ENCODE measurements at regions not wholly inside any gene's neighbourhood (a gene's known extent, or its start where the extent isn't known, plus 50 kb on each side); places are given as distances from the start of the nearest gene placed in this dataset.

- H3K23ac ChIP-seq (ENCODE audit: insufficient read length, low read depth, low read length): no peak overlapping the region
- H3K4me1 ChIP-seq (ENCODE audit: insufficient read depth, low read length): no peaks in the 10 kb centered on the region
- WGBS (ENCODE audit: extremely low coverage, insufficient read length, low lambda C conversion rate): no CpG with 5 or more reads among the region's 3 CpGs
- no peaks in the 10 kb centered on the region for H3K4me1 Mint-ChIP-seq
- H3K27me3 Mint-ChIP-seq (ENCODE audit: low read depth): peaks cover 4% of the 10 kb centered on the region
- no peaks in the 10 kb centered on the region for H3K9me3 ChIP-seq (ENCODE audit: control insufficient read depth, low read depth, low read length)
- H3K4ac ChIP-seq (ENCODE audit: low read depth, low read length): no peak overlapping the region
- no peak overlapping the region for H3K14ac ChIP-seq (ENCODE audit: insufficient read depth, low read length)
- TF ChIP-seq CTCF (conservative IDR thresholded peaks at IDR 0.05): no peak
- H3K23me2 ChIP-seq (ENCODE audit: insufficient read length, low read depth, low read length, poor library complexity, severe bottlenecking): no peaks in the 10 kb centered on the region
- H3K18ac ChIP-seq (ENCODE audit: insufficient read length, low read depth, low read length): no peak overlapping the region
- no peak overlapping the region for H3K56ac ChIP-seq (ENCODE audit: insufficient read length, low read depth, low read length)
- H2BK5ac ChIP-seq (ENCODE audit: insufficient read length, low read length): no peak overlapping the region
- no peak overlapping the region for H3K27ac Mint-ChIP-seq
- H4K91ac ChIP-seq (ENCODE audit: insufficient read length, low read depth, low read length): no peak overlapping the region
- H3T11ph ChIP-seq (ENCODE audit: low read length): no peak overlapping the region
- H2BK12ac ChIP-seq (ENCODE audit: insufficient read length, low read depth, low read length): no peak overlapping the region
- no peak overlapping the region for H2AK5ac ChIP-seq (ENCODE audit: insufficient read length, low read length)
- no peak overlapping the region for H2BK15ac ChIP-seq (ENCODE audit: low read depth, low read length)
- no peaks in the 10 kb centered on the region for H3K79me2 ChIP-seq (ENCODE audit: insufficient read depth, low read length)
- no peak overlapping the region for H4K5ac ChIP-seq (ENCODE audit: insufficient read length, low read depth, low read length)
- H3K9me3 Mint-ChIP-seq: no peaks in the 10 kb centered on the region; a peak in 1 of 5 replicates
- H3K4me2 ChIP-seq (ENCODE audit: insufficient read depth, insufficient read length, low read length): no peak overlapping the region
- H4K8ac ChIP-seq (replicated peaks; ENCODE audit: insufficient read length, low read depth, low read length): no peak overlapping the region
- no peak overlapping the region for H2BK120ac ChIP-seq (ENCODE audit: low read depth, low read length, poor library complexity, severe bottlenecking)
- H3K9ac ChIP-seq (ENCODE audit: extremely low read depth, insufficient read length, low read length): no peak overlapping the region
- H4K20me1 ChIP-seq (ENCODE audit: control insufficient read depth, insufficient read depth, insufficient read length): no peaks in the 10 kb centered on the region
- H2AFZ ChIP-seq (ENCODE audit: low read length): no peak overlapping the region
- no peaks in the 10 kb centered on the region for H3K79me1 ChIP-seq (ENCODE audit: insufficient read depth, low read depth, low read length, poor library complexity, severe bottlenecking)
- no peak overlapping the region for H3K4me3 Mint-ChIP-seq
- DNase-seq: no peak
- no peaks in the 10 kb centered on the region for H3K27me3 ChIP-seq (ENCODE audit: insufficient read depth, low read length)
- H3K36me3 Mint-ChIP-seq (ENCODE audit: insufficient read depth in 1 of 3, low read depth in 3 of 3): no peaks in the 10 kb centered on the region; a peak in 1 of 7 replicates
- no peak overlapping the region for H3K27ac ChIP-seq (ENCODE audit: insufficient read length, low read depth, low read length)
- H2BK20ac ChIP-seq (ENCODE audit: low read depth, low read length, poor library complexity, severe bottlenecking): no peak overlapping the region
Observed at GRCh38 chr20:22282696-22283095, 301.7 kb downstream of the FOXA2 start.

All from H9 (cell line).